ENCODE measurements at regions not wholly inside any gene's neighbourhood (a gene's known extent, or its start where the extent isn't known, plus 50 kb on each side); places are given as distances from the start of the nearest gene placed in this dataset.

DNA sequence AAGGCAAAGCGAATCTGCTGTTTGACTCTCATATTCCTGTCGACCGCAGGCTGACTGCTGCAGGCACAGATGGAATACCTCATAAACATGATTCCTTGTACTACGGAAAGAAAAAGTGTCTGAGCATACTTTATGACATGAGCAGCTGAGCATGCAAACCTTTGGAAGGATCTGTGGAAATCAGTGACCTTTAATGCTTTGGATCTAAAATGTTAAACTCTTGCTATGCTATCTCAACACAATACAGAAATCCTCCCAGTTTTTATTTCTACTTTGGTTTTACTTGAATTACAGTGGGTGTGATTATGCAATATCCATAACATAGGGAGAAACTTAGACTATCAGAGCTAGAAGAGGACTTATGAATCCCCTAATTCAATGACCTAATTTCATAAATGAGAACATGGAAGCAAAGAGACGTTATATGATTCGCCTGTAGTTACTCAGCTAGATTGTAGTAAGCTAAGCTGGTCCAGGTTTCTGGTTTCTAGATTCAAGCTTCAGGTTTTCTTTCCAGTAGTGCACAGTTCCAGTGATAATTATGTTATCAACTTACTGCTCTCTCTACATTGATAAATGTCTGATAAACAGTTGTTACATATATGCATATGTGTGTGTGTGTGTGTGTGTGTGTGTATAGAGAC, 127.6 kb upstream of the GBE1 start:
- Histone ChIP-seq H3K27ac (no peak overlapping the region), H3K4me2 (no peak overlapping the region), H3K36me3 (no peaks in the 10 kb centered on the region), H4K20me1 (no peaks in the 10 kb centered on the region), H3K4me1 (no peaks in the 10 kb centered on the region), H3K4me3 (no peak overlapping the region), H3K27me3 (no peaks in the 10 kb centered on the region), H3K9ac (no peak overlapping the region), H3K9me3 (no peaks in the 10 kb centered on the region)
- TF ChIP-seq Cebpa-rat (IDR thresholded peaks at IDR 0.05), result no peak

DNA sequence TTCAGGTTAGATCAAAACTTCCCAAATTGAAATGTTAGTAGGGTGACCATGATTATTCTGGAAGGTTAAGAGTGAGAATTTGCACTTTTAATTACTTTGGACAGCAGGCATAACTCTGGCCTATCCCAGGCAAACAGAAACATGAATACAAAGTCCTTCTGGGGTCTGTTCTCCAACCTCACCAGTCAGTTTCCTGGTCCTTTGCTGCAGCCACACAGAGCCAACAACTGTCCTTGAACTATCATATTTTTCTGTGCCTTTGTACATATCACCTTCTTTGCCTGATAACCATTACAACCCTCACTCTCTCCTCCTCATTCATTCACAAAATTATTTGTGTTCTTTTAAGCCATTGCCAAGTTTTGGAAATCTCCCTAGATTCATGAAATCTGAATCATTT, 126.0 kb upstream of the GBE1 start:
- Histone ChIP-seq H3K4me2 (no peak overlapping the region), H3K9me3 (no peaks in the 10 kb centered on the region), H3K27ac (no peak overlapping the region), H3K27me3 (no peaks in the 10 kb centered on the region), H3K4me1 (no peaks in the 10 kb centered on the region), H3K9ac (no peak overlapping the region), H3K4me3 (no peak overlapping the region), H4K20me1 (no peaks in the 10 kb centered on the region), H3K36me3 (no peaks in the 10 kb centered on the region)
- no peak for TF ChIP-seq Cebpa-rat (IDR thresholded peaks at IDR 0.05)

GRCh38 chr3:81886081-81886480, 124.6 kb upstream of the GBE1 start:
- no peak for TF ChIP-seq Cebpa-rat (IDR thresholded peaks at IDR 0.05)
- Histone ChIP-seq H3K9ac (no peak overlapping the region), H3K4me2 (no peak overlapping the region)

GRCh38 chr3:81884791-81885190, 123.3 kb upstream of the GBE1 start:
- no peaks in the 10 kb centered on the region for H3K36me3 ChIP-seq
- H4K20me1 ChIP-seq, result no peaks in the 10 kb centered on the region

More at GRCh38 chr3:81886081-81886480, 124.6 kb upstream of the GBE1 start:
- H3K9me3 ChIP-seq, result no peaks in the 10 kb centered on the region
- H3K36me3 ChIP-seq, result no peaks in the 10 kb centered on the region
- H3K27ac ChIP-seq, result no peak overlapping the region
- H4K20me1 ChIP-seq, result no peaks in the 10 kb centered on the region
- no peaks in the 10 kb centered on the region for H3K27me3 ChIP-seq
- no peak overlapping the region for H3K4me3 ChIP-seq
- H3K4me1 ChIP-seq, result no peaks in the 10 kb centered on the region

DNA sequence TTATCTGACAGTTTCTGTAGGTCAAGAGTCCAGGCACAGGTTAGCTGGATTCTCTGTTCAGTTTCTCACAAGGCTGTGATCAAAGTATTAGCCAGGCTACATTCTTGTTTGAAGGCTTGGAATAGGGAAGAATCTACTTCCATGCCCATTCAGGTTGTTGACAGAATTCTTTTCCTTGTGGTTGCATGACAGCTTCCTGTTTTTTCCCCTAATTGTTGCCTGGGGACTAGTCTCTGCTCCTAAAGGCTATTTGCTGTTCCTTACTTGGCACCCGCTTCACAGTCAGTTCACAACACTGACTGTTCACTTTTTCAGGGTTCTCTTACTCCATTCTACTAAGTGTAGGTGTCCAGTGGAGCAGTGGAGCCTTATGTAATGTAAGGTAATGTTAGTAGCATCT, 115.4 kb upstream of the GBE1 start:
- H3K36me3 ChIP-seq, result no peaks in the 10 kb centered on the region
- no peak overlapping the region for H3K27ac ChIP-seq
- TF ChIP-seq Cebpa-rat (IDR thresholded peaks at IDR 0.05), result no peak
- H3K4me3 ChIP-seq, result no peak overlapping the region
- H3K4me1 ChIP-seq, result no peaks in the 10 kb centered on the region; the same call in 1 of the 2 replicates
- H3K27me3 ChIP-seq, result no peaks in the 10 kb centered on the region
- peaks cover 5% of the 10 kb centered on the region; the same call in 1 of the 2 replicates for H3K9me3 ChIP-seq
- H3K4me2 ChIP-seq, result no peak overlapping the region
- no peaks in the 10 kb centered on the region for H4K20me1 ChIP-seq
- H3K9ac ChIP-seq, result no peak overlapping the region

More at GRCh38 chr3:81884791-81885190, 123.3 kb upstream of the GBE1 start:
- H3K9ac ChIP-seq, result no peak overlapping the region
- no peaks in the 10 kb centered on the region for H3K27me3 ChIP-seq
- no peaks in the 10 kb centered on the region for H3K9me3 ChIP-seq
- H3K4me3 ChIP-seq, result no peak overlapping the region
- no peak overlapping the region for H3K27ac ChIP-seq
- no peak for TF ChIP-seq Cebpa-rat (IDR thresholded peaks at IDR 0.05)
- no peak overlapping the region for H3K4me2 ChIP-seq
- no peaks in the 10 kb centered on the region for H3K4me1 ChIP-seq

- Histone ChIP-seq H4K20me1 (no peaks in the 10 kb centered on the region), H3K4me1 (no peaks in the 10 kb centered on the region; the same call in 1 of the 2 replicates), H3K9me3 (peaks cover 5% of the 10 kb centered on the region; the same call in 1 of the 2 replicates), H3K4me2 (no peak overlapping the region), H3K9ac (no peak overlapping the region), H3K27ac (no peak overlapping the region), H3K27me3 (no peaks in the 10 kb centered on the region), H3K36me3 (no peaks in the 10 kb centered on the region), H3K4me3 (no peak overlapping the region)
- TF ChIP-seq Cebpa-rat (IDR thresholded peaks at IDR 0.05), result no peak
These were observed 113.3 kb upstream of the GBE1 start for GRCh38 chr3:81874738-81875137.

DNA sequence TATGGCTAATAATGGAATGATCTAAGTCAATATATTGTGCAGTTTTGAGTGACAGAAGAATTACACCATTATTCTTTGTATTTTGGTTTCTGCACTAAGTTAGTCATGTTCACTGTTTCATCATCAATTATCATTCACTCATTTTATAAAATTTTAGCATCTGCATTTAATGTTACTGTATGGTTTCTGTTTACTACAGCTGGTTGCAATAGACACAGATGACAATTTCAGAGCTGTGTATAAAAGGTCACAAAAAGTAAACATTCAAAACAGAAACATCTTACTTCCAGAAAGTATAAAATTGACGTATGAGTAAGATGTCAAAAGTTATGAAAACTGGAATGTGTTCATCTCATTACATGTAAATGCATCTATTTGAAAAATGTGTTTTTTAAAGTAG, 111.1 kb upstream of the GBE1 start:
- no peak overlapping the region for H3K4me2 ChIP-seq

DNA sequence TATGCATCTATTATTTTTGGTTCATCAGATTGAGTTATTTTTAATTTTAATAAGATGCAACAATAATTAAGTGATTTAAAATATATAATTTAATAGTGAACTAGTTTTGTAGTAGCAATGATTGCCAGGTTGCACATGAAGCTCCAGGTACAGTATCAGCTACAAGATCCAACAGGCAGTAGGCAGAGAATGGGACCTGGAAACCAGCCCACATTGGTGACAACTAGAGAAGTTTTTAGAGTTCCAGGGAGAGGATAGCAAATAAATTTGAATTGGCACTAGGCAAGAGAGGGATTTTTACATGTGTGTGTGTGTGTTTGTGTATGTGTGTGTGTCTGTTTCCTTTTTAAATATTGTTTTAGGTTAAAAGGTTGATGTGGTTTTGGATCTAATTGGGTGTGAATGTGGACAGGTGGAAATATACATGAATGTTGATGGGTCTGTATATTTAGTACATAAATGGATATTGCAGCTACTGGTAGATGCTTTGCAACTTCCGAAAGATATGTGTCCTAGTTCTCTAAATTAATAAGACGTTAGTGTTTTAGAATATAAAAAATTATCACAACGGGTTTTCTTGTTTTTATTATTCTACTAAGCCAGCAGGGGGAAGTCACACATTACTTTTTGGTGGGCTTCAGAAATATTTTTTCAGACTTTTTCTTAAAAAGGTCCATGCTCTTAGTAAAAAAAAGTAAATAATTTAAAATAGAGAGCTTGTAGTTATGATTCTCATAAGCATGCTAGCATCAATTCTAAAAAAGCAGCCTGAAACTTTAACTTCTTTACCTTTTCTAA, 110.1 kb upstream of the GBE1 start:
- TF ChIP-seq Cebpa-rat (IDR thresholded peaks at IDR 0.05), result no peak
- no peaks in the 10 kb centered on the region for H3K4me1 ChIP-seq
- H3K4me2 ChIP-seq, result no peak overlapping the region
- H4K20me1 ChIP-seq, result no peaks in the 10 kb centered on the region
- no peaks in the 10 kb centered on the region for H3K36me3 ChIP-seq
- no peak overlapping the region for H3K27ac ChIP-seq
- no peak overlapping the region for H3K9ac ChIP-seq
- H3K27me3 ChIP-seq, result no peaks in the 10 kb centered on the region
- no peaks in the 10 kb centered on the region for H3K9me3 ChIP-seq
- H3K4me3 ChIP-seq, result no peak overlapping the region

More for the DNA sequence above, 111.1 kb upstream of the GBE1 start:
- no peak overlapping the region for H3K4me3 ChIP-seq
- H3K36me3 ChIP-seq, result no peaks in the 10 kb centered on the region
- H3K9ac ChIP-seq, result no peak overlapping the region
- TF ChIP-seq Cebpa-rat (IDR thresholded peaks at IDR 0.05), result no peak
- no peaks in the 10 kb centered on the region; the same call in 1 of the 2 replicates for H3K4me1 ChIP-seq
- H4K20me1 ChIP-seq, result no peaks in the 10 kb centered on the region
- H3K9me3 ChIP-seq, result no peaks in the 10 kb centered on the region
- H3K27ac ChIP-seq, result no peak overlapping the region
- H3K27me3 ChIP-seq, result no peaks in the 10 kb centered on the region

DNA sequence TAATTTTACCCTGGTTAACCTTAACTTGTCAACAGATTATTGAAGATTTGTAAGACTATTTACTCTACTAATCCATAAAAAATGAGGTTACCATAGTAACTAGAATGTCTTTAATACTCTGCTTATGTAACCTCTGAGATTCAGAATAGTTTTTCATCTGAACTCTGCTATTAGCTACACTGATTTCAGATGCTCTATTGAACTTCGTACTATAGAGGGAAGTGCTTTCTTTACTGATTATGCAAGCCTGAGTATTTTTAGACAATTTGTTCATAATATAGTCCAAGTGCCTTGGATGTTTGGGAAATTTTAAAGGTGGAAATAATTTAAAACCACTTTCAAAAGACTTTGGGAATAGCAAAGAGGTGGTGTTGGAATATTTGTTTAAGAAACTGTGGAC, 107.9 kb upstream of the GBE1 start:
- no peaks in the 10 kb centered on the region for H3K36me3 ChIP-seq
- TF ChIP-seq Cebpa-rat (IDR thresholded peaks at IDR 0.05), result no peak
- H3K9me3 ChIP-seq, result no peaks in the 10 kb centered on the region
- 0 out of 2 replicates have a peak, but pooled peaks cover under 1% of the 10 kb centered on the region for H3K4me1 ChIP-seq
- no peaks in the 10 kb centered on the region for H3K27me3 ChIP-seq
- no peak overlapping the region for H3K9ac ChIP-seq
- no peaks in the 10 kb centered on the region for H4K20me1 ChIP-seq
- H3K27ac ChIP-seq, result no peak overlapping the region
- no peak overlapping the region for H3K4me3 ChIP-seq
- no peak overlapping the region for H3K4me2 ChIP-seq

DNA sequence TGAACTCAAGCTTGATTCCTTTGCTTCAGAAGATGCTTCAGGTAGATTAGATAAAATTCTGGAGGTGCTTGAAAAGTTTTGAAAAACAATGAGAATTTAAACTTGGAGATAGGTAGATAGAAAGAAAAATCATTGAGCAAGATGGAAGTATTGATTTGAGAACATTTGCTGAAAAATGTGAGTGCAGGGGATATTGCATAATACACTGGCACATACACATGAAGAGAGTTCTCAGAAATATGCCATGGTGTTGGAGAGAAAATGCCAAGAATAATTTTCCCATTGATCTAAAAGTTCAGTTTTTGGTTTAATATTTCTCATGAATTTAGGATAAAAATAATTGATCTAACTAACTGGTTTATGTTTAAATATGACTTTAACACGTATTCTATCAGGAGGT, 107.2 kb upstream of the GBE1 start:
- peaks cover 4% of the 10 kb centered on the region; the same call in 1 of the 2 replicates for H3K4me1 ChIP-seq
- no peak overlapping the region for H3K4me3 ChIP-seq
- H3K4me2 ChIP-seq, result no peak overlapping the region
- TF ChIP-seq Cebpa-rat (IDR thresholded peaks at IDR 0.05), result no peak
- no peak overlapping the region for H3K27ac ChIP-seq
- H3K36me3 ChIP-seq, result no peaks in the 10 kb centered on the region
- no peaks in the 10 kb centered on the region for H4K20me1 ChIP-seq
- no peaks in the 10 kb centered on the region for H3K9me3 ChIP-seq
- no peaks in the 10 kb centered on the region for H3K27me3 ChIP-seq
- no peak overlapping the region for H3K9ac ChIP-seq
